A549 (cell line): ENCODE measurements at regions not wholly inside any gene's neighbourhood (a gene's known extent, or its start where the extent isn't known, plus 50 kb on each side); places are given as distances from the start of the nearest gene placed in this dataset.

Experiments
- ATAC-seq, 2 experiments: fragments of 200-7000 bp in 1 of 2; fragments of >200 bp in 1 of 2; cut with Nextera tagmentation in 1 of 2; cut with Tn5 transposase in 1 of 2; 3 replicates each; pipeline versions ENCODE4 v1.8.0 to v1.9.1; 2018 to 2020; ENCODE audit warnings: mild to moderate bottlenecking in 1 of 2, moderate library complexity in 1 of 2
- CTCF ChIA-PET: fragments of 300-600 bp; sonication (Branson Sonifier 250); formaldehyde crosslinking; extraction: SDS; loops from one replicate; lab custom pipeline; 2021; ENCODE audit warnings: antibody characterized with exemption, inconsistent platforms; lab: Yijun Ruan, JAX
- POLR2A ChIA-PET: fragments of 350-600 bp; formaldehyde crosslinking; extraction: SDS; loops from one replicate; lab custom pipeline; 2021; ENCODE audit warnings: antibody characterized with exemption, inconsistent platforms; lab: Yijun Ruan, JAX
- DNase-seq, 2 experiments: peaks; one replicate each; pipeline versions ENCODE4 v3.0.0 to v3.0.0-alpha.2; 2011 to 2016; ENCODE audit warnings: low read depth in 1 of 2, low spot score in 1 of 2
- FAIRE-seq: peaks from 2 replicates; lab custom pipeline; 2011; peaks lifted over from hg19 to GRCh38; lab: Jason Lieb, UNC
- H3K27ac ChIP-seq, 2 experiments: fragments of >200 bp; sonication (Bioruptor Twin); formaldehyde crosslinking; 3 replicates each; pipeline ENCODE4 v1.5.1; 2016 to 2017
- H3K4me1 ChIP-seq: fragments of >200 bp; sonication (Bioruptor Twin); formaldehyde crosslinking; 3 replicates; pipeline ENCODE4 v1.6.1; 2016
- H3K4me2 ChIP-seq: fragments of >200 bp; sonication (Bioruptor Twin); formaldehyde crosslinking; 3 replicates; pipeline ENCODE4 v1.6.1; 2016
- H3K4me3 ChIP-seq: fragments of >200 bp; sonication (Bioruptor Twin); formaldehyde crosslinking; 3 replicates; pipeline ENCODE4 v1.5.1; 2016
- H3K9me3 ChIP-seq: fragments of >200 bp; sonication (Bioruptor Twin); formaldehyde crosslinking; 3 replicates; pipeline ENCODE4 v1.6.1; 2016
- BHLHE40 ChIP-seq: IDR thresholded peaks from 2 replicates; pipeline ENCODE4 v1.6.1; 2012; ENCODE audit warnings: low read depth, low read length, inconsistent platforms
- CBX2 ChIP-seq: fragments of 200-600 bp; sonication (generic); IDR thresholded peaks from 2 replicates; pipeline ENCODE4 v1.6.1; 2016; ENCODE audit warnings: low read depth, mild to moderate bottlenecking, borderline replicate concordance
- CHD2 ChIP-seq: fragments of 150-350 bp; IDR thresholded peaks from 2 replicates; pipeline ENCODE4 v1.6.1; 2014; ENCODE audit warnings: low read length; ENCODE audit not compliant: partially characterized antibody
- CHD4 ChIP-seq: fragments of 200-600 bp; sonication (generic); IDR thresholded peaks from 2 replicates; pipeline ENCODE4 v1.6.1; 2016; ENCODE audit warnings: antibody characterized with exemption, mild to moderate bottlenecking, borderline replicate concordance
- EHF ChIP-seq: fragments of 250-450 bp; sonication (Bioruptor Pico); IDR thresholded peaks from 2 replicates; pipeline ENCODE4 v1.5.0; 2020; ENCODE audit warnings: mild to moderate bottlenecking
- EHMT2 ChIP-seq: fragments of 200-600 bp; sonication (generic); IDR thresholded peaks from 2 replicates; pipeline ENCODE4 v1.6.1; 2016; ENCODE audit warnings: antibody characterized with exemption, low read depth, mild to moderate bottlenecking, moderate library complexity
- ESRRA ChIP-seq: fragments of 150-350 bp; IDR thresholded peaks from 2 replicates; pipeline ENCODE4 v1.6.1; 2014; ENCODE audit warnings: mild to moderate bottlenecking, low read length, borderline replicate concordance
- FOSB ChIP-seq: fragments of 250-450 bp; sonication (Bioruptor Pico); IDR thresholded peaks from 2 replicates; pipeline ENCODE4 v1.5.0; 2020; ENCODE audit warnings: mild to moderate bottlenecking, moderate library complexity
- FOSL2 ChIP-seq, 2 experiments: fragments of 450-650 bp in 1 of 2; fragments of >200 bp in 1 of 2; sonication (Bioruptor Twin) in 1 of 2; formaldehyde crosslinking; IDR thresholded peaks; 2 replicates each; pipeline versions ENCODE4 v1.5.0 to v1.6.1; 2016 to 2020; ENCODE audit warnings: mild to moderate bottlenecking in 1 of 2, moderate library complexity in 1 of 2
- GATA3 ChIP-seq: IDR thresholded peaks from 2 replicates; pipeline ENCODE4 v1.6.1; 2012; ENCODE audit warnings: borderline replicate concordance
- HDAC2 ChIP-seq: fragments of 200-600 bp; sonication (generic); IDR thresholded peaks from 2 replicates; pipeline ENCODE4 v1.6.1; 2016
- HEYL ChIP-seq: fragments of 250-450 bp; sonication (Bioruptor Pico); IDR thresholded peaks from 2 replicates; pipeline ENCODE4 v1.8.0; 2021; ENCODE audit warnings: mild to moderate bottlenecking, moderate library complexity
- HOXA7 ChIP-seq: fragments of 250-450 bp; sonication (Bioruptor Pico); IDR thresholded peaks from 2 replicates; pipeline ENCODE4 v1.5.0; 2020; ENCODE audit warnings: mild to moderate bottlenecking, moderate library complexity
- HOXB5 ChIP-seq: fragments of 250-450 bp; sonication (Bioruptor Pico); IDR thresholded peaks from 2 replicates; pipeline ENCODE4 v1.5.0; 2020; ENCODE audit warnings: mild to moderate bottlenecking, moderate library complexity
- JUN ChIP-seq, 2 experiments: fragments of >200 bp; sonication (Bioruptor Twin); formaldehyde crosslinking; IDR thresholded peaks; 2 replicates in 1 of 2; 3 replicates in 1 of 2; pipeline ENCODE4 v1.6.1; 2016 to 2017
- JUNB ChIP-seq: fragments of >200 bp; sonication (Bioruptor Twin); formaldehyde crosslinking; IDR thresholded peaks from 2 replicates; pipeline ENCODE4 v1.6.1; 2016
- MAFK ChIP-seq: fragments of 450-650 bp; IDR thresholded peaks from 2 replicates; pipeline ENCODE4 v1.6.1; 2014; ENCODE audit not compliant: partially characterized antibody
- MYC ChIP-seq: IDR thresholded peaks from 2 replicates; pipeline ENCODE4 v1.6.1; 2012; ENCODE audit warnings: mild to moderate bottlenecking, inconsistent platforms, low read length, improper control_type of control experiment, borderline replicate concordance
- NR3C1 ChIP-seq: fragments of >200 bp; sonication (Bioruptor Twin); formaldehyde crosslinking; IDR thresholded peaks from 3 replicates; pipeline ENCODE4 v1.6.1; 2017
- PHF8 ChIP-seq: fragments of 200-600 bp; sonication (generic); IDR thresholded peaks from 2 replicates; pipeline ENCODE4 v1.6.1; 2016; ENCODE audit warnings: low read depth, mild to moderate bottlenecking, antibody characterized with exemption, moderate library complexity, borderline replicate concordance
- RAD21 ChIP-seq, 2 experiments: fragments of >200 bp in 1 of 2; sonication (Bioruptor Twin) in 1 of 2; formaldehyde crosslinking in 1 of 2; IDR thresholded peaks in 1 of 2; conservative IDR thresholded peaks in 1 of 2; 2 replicates in 1 of 2; 3 replicates in 1 of 2; pipeline ENCODE4 v1.6.1; 2012 to 2018; ENCODE audit warnings: inconsistent platforms in 1 of 2
- RARB ChIP-seq: fragments of 250-450 bp; sonication (Bioruptor Pico); IDR thresholded peaks from 2 replicates; pipeline ENCODE4 v1.8.0; 2021; ENCODE audit warnings: mild to moderate bottlenecking, moderate library complexity
- RNF2 ChIP-seq: fragments of 200-600 bp; sonication (generic); IDR thresholded peaks from 2 replicates; pipeline ENCODE4 v1.6.1; 2016; ENCODE audit warnings: low read depth, mild to moderate bottlenecking, antibody characterized with exemption, moderate library complexity, borderline replicate concordance
- WGBS: methylation state at CpG from one replicate; pipeline ENCODE4 v1.1.6; 2017; ENCODE audit errors: missing lambda C conversion rate; 5-methylcytosine and 5-hydroxymethylcytosine counted together
- TF ChIP-seq, protein P1 (sequence below): fragments of 250-450 bp; sonication (Bioruptor Pico); IDR thresholded peaks from 2 replicates; pipeline ENCODE4 v1.5.0; 2021; ENCODE audit warnings: mild to moderate bottlenecking, moderate library complexity, borderline replicate concordance
- TF ChIP-seq, protein P2 (sequence below): fragments of >200 bp; sonication (Bioruptor Twin); formaldehyde crosslinking; IDR thresholded peaks from 2 replicates; pipeline ENCODE4 v1.6.1; 2016
- TF ChIP-seq, protein P3 (sequence below): fragments of 450-650 bp; IDR thresholded peaks from 2 replicates; pipeline ENCODE4 v1.6.1; 2014; ENCODE audit warnings: antibody characterized with exemption
- TF ChIP-seq, protein P4 (sequence below): fragments of >200 bp; sonication (Bioruptor Twin); formaldehyde crosslinking; IDR thresholded peaks from 3 replicates; pipeline ENCODE4 v1.6.1; 2016
- TF ChIP-seq, protein P5 (sequence below): IDR thresholded peaks from 2 replicates; pipeline ENCODE4 v1.6.1; 2012
- TF ChIP-seq, protein P6 (sequence below): fragments of >200 bp; sonication (Bioruptor Twin); formaldehyde crosslinking; IDR thresholded peaks from 3 replicates; pipeline ENCODE4 v1.5.1; 2016

DNA sequence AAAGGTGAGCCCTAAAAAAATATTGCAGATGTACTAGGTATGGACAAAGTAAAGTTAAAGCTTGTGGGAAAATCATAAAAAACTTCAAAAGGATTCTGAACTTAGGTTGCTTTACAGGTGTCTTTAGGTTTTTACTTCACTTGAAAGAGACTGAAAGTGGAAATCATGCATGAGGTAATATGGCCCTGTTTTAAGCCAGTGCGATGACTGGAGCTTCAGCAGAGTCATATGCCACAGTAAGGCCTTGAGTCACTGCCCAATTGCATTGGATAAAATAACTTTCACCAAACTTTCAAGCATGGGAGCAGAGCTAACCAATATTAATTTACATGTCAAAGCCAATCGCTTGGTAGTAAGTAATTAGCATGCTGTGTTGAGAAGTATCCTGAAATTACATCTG, 63.9 kb upstream of the TMEM260 start (continued):
- no peak for TF ChIP-seq EHMT2
- TF ChIP-seq, all 56 proteins: peak for 0

DNA sequence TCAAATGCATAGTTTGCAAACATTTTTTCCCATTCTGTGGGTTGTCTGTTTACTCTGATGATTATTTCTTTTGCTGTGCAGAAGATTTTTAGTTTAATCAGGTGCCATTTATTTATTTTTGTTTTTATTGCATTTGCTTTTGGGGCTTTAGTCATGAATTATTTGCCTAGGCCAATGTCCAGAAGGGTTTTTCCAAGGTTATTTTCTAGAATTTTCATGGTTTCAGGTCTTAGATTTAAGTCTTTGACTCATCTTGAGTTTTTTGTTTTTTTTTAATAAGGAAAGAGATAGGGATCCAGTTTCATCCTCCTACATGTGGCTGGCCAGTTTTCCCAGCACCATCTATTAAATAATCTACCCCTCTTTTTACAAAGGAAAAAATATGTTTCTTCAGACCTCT, 57.2 kb upstream of the TMEM260 start:
- H3K4me2 ChIP-seq, result no peak overlapping the region
- FAIRE-seq (no peak), ATAC-seq (no peak), DNase-seq (no peak)
- no peaks in the 10 kb centered on the region for H3K9me3 ChIP-seq
- ChIA-PET CTCF (no interaction called here), POLR2A (no interaction called here)
- H3K4me1 ChIP-seq, result no peaks in the 10 kb centered on the region
- no peak for TF ChIP-seq MAFK
- no peak for TF ChIP-seq FOSB (CRISPR knock-in tag)
- TF ChIP-seq RAD21 (conservative IDR thresholded peaks at IDR 0.05 in 1 of 2, IDR thresholded peaks at IDR 0.05 in 1 of 2), result no peak
- no peak for TF ChIP-seq HEYL (CRISPR knock-in tag)
- no peak for TF ChIP-seq HOXB5 (CRISPR knock-in tag)
- no peak for TF ChIP-seq EHMT2
- TF ChIP-seq GATA3, result no peak
- TF ChIP-seq HOXA7 (CRISPR knock-in tag), result no peak
- TF ChIP-seq CHD2, result no peak
- no peak for TF ChIP-seq EHF (CRISPR knock-in tag)
- TF ChIP-seq HDAC2, result no peak
- no peak for TF ChIP-seq JUNB
- no peak for TF ChIP-seq RARB (CRISPR knock-in tag)
- TF ChIP-seq RNF2, result no peak
- TF ChIP-seq, protein P1, sequence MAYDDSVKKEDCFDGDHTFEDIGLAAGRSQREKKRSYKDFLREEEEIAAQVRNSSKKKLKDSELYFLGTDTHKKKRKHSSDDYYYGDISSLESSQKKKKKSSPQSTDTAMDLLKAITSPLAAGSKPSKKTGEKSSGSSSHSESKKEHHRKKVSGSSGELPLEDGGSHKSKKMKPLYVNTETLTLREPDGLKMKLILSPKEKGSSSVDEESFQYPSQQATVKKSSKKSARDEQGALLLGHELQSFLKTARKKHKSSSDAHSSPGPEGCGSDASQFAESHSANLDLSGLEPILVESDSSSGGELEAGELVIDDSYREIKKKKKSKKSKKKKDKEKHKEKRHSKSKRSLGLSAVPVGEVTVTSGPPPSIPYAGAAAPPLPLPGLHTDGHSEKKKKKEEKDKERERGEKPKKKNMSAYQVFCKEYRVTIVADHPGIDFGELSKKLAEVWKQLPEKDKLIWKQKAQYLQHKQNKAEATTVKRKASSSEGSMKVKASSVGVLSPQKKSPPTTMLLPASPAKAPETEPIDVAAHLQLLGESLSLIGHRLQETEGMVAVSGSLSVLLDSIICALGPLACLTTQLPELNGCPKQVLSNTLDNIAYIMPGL (CRISPR knock-in tag), result no peak
- TF ChIP-seq, protein P2, sequence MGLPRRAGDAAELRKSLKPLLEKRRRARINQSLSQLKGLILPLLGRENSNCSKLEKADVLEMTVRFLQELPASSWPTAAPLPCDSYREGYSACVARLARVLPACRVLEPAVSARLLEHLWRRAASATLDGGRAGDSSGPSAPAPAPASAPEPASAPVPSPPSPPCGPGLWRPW, result no peak
- TF ChIP-seq, protein P3, sequence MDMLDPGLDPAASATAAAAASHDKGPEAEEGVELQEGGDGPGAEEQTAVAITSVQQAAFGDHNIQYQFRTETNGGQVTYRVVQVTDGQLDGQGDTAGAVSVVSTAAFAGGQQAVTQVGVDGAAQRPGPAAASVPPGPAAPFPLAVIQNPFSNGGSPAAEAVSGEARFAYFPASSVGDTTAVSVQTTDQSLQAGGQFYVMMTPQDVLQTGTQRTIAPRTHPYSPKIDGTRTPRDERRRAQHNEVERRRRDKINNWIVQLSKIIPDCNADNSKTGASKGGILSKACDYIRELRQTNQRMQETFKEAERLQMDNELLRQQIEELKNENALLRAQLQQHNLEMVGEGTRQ, result no peak
- TF ChIP-seq JUN (IDR thresholded peaks at IDR 0.05), result no peak
- TF ChIP-seq ESRRA, result no peak
- H3K4me3 ChIP-seq, result no peak overlapping the region
- H3K27ac ChIP-seq, result no peak overlapping the region

DNA sequence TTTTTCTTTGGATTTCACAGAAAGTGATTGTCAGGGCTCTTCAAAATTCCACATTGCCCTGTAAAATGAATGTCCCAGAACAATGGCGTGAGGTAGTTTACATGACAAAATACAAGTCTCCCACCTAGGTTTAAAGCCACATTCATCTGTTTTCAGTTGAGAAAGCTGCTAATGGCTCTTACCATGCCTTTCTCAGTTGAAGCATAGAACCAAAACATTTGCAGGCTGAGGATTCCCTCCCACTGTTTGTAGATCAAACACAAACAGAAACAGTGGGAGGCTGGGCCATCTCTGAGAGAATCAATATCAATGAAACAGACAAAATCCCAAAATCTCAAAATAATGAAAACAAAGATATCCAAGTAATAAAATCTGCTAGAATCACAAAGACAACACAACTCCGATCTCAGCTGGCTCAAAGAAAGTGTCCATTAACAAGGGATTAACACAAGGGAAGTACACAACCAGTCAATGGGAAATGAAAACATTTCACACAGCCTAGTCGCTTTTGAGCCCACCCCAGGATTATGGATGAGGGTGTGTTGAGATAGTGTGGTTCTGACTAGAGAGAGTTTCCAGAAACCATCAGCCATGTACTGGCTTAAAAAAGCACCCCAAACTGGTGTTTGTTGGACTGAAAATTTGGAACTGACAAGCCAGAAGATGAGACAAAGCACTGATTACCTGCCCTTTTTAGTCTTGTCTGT, 54.5 kb upstream of the TMEM260 start:
- Histone ChIP-seq H3K4me3 (no peak overlapping the region), H3K9me3 (no peaks in the 10 kb centered on the region), H3K4me1 (no peaks in the 10 kb centered on the region), H3K27ac (no peak overlapping the region), H3K4me2 (no peak overlapping the region)
- TF ChIP-seq HOXB5 (CRISPR knock-in tag) (no peak), FOSL2 (IDR thresholded peaks at IDR 0.05) (no peak), FOSL2 (CRISPR knock-in tag; IDR thresholded peaks at IDR 0.05) (no peak), CHD4 (no peak), MYC (no peak), HDAC2 (no peak), ESRRA (no peak), BHLHE40 (no peak), PHF8 (no peak), RAD21 (conservative IDR thresholded peaks at IDR 0.05 in 1 of 2, IDR thresholded peaks at IDR 0.05 in 1 of 2) (no peak), EHF (CRISPR knock-in tag) (no peak), CBX2 (no peak), NR3C1 (no peak)
- TF ChIP-seq, protein P4, sequence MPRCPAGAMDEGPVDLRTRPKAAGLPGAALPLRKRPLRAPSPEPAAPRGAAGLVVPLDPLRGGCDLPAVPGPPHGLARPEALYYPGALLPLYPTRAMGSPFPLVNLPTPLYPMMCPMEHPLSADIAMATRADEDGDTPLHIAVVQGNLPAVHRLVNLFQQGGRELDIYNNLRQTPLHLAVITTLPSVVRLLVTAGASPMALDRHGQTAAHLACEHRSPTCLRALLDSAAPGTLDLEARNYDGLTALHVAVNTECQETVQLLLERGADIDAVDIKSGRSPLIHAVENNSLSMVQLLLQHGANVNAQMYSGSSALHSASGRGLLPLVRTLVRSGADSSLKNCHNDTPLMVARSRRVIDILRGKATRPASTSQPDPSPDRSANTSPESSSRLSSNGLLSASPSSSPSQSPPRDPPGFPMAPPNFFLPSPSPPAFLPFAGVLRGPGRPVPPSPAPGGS, result no peak
- TF ChIP-seq, protein P5, sequence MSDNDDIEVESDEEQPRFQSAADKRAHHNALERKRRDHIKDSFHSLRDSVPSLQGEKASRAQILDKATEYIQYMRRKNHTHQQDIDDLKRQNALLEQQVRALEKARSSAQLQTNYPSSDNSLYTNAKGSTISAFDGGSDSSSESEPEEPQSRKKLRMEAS, result no peak
- TF ChIP-seq, protein P6, sequence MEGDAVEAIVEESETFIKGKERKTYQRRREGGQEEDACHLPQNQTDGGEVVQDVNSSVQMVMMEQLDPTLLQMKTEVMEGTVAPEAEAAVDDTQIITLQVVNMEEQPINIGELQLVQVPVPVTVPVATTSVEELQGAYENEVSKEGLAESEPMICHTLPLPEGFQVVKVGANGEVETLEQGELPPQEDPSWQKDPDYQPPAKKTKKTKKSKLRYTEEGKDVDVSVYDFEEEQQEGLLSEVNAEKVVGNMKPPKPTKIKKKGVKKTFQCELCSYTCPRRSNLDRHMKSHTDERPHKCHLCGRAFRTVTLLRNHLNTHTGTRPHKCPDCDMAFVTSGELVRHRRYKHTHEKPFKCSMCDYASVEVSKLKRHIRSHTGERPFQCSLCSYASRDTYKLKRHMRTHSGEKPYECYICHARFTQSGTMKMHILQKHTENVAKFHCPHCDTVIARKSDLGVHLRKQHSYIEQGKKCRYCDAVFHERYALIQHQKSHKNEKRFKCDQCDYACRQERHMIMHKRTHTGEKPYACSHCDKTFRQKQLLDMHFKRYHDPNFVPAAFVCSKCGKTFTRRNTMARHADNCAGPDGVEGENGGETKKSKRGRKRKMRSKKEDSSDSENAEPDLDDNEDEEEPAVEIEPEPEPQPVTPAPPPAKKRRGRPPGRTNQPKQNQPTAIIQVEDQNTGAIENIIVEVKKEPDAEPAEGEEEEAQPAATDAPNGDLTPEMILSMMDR, result no peak
- no peak for FAIRE-seq
- ChIA-PET CTCF (interaction anchor here (0.7 to 2.3 kb wide), 3 partner anchors 10 to 50 kb away, joined by 3 to 9 read pairs (median 8); no protein-coding TSS in a partner anchor), POLR2A (no interaction called here)
- DNase-seq, result no peak
- no peak for ATAC-seq
- WGBS, result 22% methylated on average over 3 of the region's 3 CpGs
